Calu3 (cell line): ENCODE measurements at regions not wholly inside any gene's neighbourhood (a gene's known extent, or its start where the extent isn't known, plus 50 kb on each side); places are given as distances from the start of the nearest gene placed in this dataset.

ENCODE experiments used
- BruUV-seq: library from RNA; stranded (reverse); fragments of 400-500 nt; replicated peaks from 2 replicates; lab custom pipeline; 2021; lab: Mats Ljungman, UMichigan
- CTCF ChIA-PET: fragments of 300-600 bp; sonication (Branson Sonifier 250); formaldehyde crosslinking; loops from one replicate; lab custom pipeline; 2022; ENCODE audit warnings: antibody characterized with exemption; lab: Charles Lee
- DNase-seq: peaks from one replicate; pipeline ENCODE4 v3.0.0; 2022
- H3K27ac Mint-ChIP-seq: one replicate; pipeline ENCODE4 v1.8.0; 2022; ENCODE audit warnings: mixed read lengths; ENCODE audit not compliant: unreplicated experiment
- H3K27me3 Mint-ChIP-seq: one replicate; pipeline ENCODE4 v1.8.0; 2022; ENCODE audit warnings: mixed read lengths; ENCODE audit not compliant: unreplicated experiment
- H3K36me3 Mint-ChIP-seq: one replicate; pipeline ENCODE4 v1.8.0; 2022; ENCODE audit warnings: mild to moderate bottlenecking, moderate library complexity, mixed read lengths; ENCODE audit not compliant: insufficient read depth, unreplicated experiment
- H3K4me1 Mint-ChIP-seq: one replicate; pipeline ENCODE4 v1.8.0; 2022; ENCODE audit warnings: mild to moderate bottlenecking, low read depth, mixed read lengths; ENCODE audit not compliant: unreplicated experiment
- H3K4me3 Mint-ChIP-seq: one replicate; pipeline ENCODE4 v1.8.0; 2022; ENCODE audit warnings: mild to moderate bottlenecking, low read depth, moderate library complexity, mixed read lengths; ENCODE audit not compliant: unreplicated experiment
- H3K9me3 Mint-ChIP-seq: one replicate; pipeline ENCODE4 v1.8.0; 2022; ENCODE audit warnings: low read depth, mixed read lengths; ENCODE audit not compliant: unreplicated experiment
- intact Hi-C: fragments of 100-400 bp; cut with micrococcal nuclease; formaldehyde crosslinking; loops from one replicate; pipeline ENCODE4 v1.10.0; 2022; ENCODE audit not compliant: unreplicated experiment
- TF ChIP-seq, protein P1 (sequence below): fragments of 200-600 bp; IDR thresholded peaks from one replicate; pipeline ENCODE4 v1.8.0; 2022; ENCODE audit warnings: antibody characterized with exemption; ENCODE audit not compliant: unreplicated experiment

DNA sequence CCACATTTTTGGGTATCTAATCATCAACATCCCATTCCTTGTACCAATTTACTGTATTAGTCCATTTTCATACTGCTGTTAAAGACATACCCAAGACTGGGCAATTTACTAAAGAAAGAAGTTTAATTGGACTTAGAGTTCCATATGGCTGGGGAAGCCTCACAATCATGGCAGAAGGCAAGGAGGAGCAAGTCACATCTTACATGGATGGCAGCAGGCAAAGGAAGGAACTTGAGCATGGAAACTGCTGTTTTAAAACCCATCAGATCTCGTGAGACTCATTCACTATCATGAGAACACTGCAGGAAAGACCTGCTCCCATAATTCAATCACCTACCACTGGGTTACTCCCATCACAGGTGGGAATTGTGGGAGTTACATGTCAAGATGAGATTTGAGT lies 95.4 kb upstream of the SLCO6A1 start:
- no peaks in the 10 kb centered on the region for H3K27me3 Mint-ChIP-seq
- H3K27ac Mint-ChIP-seq, result no peak overlapping the region
- no TSS peak for BruUV-seq
- CTCF ChIA-PET, result no interaction called here
- intact Hi-C loops, result no loop called here
- no peak overlapping the region for H3K4me3 Mint-ChIP-seq
- DNase-seq, result no peak
- H3K4me1 Mint-ChIP-seq, result no peaks in the 10 kb centered on the region
- peaks cover 3% of the 10 kb centered on the region for H3K9me3 Mint-ChIP-seq
- no peaks in the 10 kb centered on the region for H3K36me3 Mint-ChIP-seq
- TF ChIP-seq, protein P1, sequence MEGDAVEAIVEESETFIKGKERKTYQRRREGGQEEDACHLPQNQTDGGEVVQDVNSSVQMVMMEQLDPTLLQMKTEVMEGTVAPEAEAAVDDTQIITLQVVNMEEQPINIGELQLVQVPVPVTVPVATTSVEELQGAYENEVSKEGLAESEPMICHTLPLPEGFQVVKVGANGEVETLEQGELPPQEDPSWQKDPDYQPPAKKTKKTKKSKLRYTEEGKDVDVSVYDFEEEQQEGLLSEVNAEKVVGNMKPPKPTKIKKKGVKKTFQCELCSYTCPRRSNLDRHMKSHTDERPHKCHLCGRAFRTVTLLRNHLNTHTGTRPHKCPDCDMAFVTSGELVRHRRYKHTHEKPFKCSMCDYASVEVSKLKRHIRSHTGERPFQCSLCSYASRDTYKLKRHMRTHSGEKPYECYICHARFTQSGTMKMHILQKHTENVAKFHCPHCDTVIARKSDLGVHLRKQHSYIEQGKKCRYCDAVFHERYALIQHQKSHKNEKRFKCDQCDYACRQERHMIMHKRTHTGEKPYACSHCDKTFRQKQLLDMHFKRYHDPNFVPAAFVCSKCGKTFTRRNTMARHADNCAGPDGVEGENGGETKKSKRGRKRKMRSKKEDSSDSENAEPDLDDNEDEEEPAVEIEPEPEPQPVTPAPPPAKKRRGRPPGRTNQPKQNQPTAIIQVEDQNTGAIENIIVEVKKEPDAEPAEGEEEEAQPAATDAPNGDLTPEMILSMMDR, result no peak

DNA sequence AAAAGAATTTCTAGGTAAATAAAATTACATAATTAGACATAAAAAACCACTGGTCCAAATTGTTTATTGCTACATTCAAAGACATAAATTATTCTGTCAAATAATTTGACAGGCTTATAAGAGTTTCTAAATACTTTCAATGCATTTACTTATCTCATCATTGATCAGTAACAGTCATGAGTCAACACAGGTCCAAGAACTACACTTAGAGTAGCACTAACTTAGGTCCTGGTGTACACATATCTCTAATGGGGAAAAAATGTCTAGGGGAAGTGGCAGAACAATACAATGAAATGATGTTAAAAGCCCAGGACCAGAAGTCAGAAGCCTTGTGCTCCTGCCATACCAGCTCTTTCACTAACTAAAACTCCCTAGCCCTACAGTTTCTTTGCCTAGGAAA lies 96.5 kb upstream of the SLCO6A1 start:
- no peaks in the 10 kb centered on the region for H3K36me3 Mint-ChIP-seq
- no peaks in the 10 kb centered on the region for H3K4me1 Mint-ChIP-seq
- BruUV-seq, result no TSS peak
- peaks cover 3% of the 10 kb centered on the region for H3K9me3 Mint-ChIP-seq
- DNase-seq, result no peak
- no peaks in the 10 kb centered on the region for H3K27me3 Mint-ChIP-seq
- TF ChIP-seq, protein P1, result no peak
- no peak overlapping the region for H3K27ac Mint-ChIP-seq
- no peak overlapping the region for H3K4me3 Mint-ChIP-seq
- intact Hi-C loops, result no loop called here
- CTCF ChIA-PET, result no interaction called here

DNA sequence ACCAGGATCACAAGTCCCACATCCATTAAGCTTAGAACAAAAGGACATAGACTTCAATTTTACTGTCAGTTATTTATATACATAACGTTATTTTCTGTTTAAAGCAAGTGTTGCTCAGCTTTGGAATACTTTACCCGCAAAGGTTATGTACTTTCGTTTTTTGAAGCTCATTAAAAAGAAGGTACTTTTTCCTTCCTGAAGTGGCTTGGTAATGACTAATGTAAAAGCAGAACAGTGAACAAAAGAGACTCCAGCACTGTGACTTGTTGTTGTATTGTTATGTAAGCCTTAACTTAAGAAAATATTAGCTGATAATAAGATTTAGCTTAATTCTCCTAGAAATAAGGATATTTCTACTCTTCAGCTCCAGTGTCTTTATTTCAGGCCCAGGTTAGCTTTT lies 97.3 kb upstream of the SLCO6A1 start:
- intact Hi-C loops, result no loop called here
- no peak for DNase-seq
- no peaks in the 10 kb centered on the region for H3K4me1 Mint-ChIP-seq
- no peak overlapping the region for H3K4me3 Mint-ChIP-seq
- CTCF ChIA-PET, result no interaction called here
- H3K27ac Mint-ChIP-seq, result no peak overlapping the region
- no peaks in the 10 kb centered on the region for H3K27me3 Mint-ChIP-seq
- BruUV-seq, result no TSS peak
- TF ChIP-seq, protein P1, result no peak
- H3K36me3 Mint-ChIP-seq, result no peaks in the 10 kb centered on the region
- peaks cover 3% of the 10 kb centered on the region for H3K9me3 Mint-ChIP-seq

DNA sequence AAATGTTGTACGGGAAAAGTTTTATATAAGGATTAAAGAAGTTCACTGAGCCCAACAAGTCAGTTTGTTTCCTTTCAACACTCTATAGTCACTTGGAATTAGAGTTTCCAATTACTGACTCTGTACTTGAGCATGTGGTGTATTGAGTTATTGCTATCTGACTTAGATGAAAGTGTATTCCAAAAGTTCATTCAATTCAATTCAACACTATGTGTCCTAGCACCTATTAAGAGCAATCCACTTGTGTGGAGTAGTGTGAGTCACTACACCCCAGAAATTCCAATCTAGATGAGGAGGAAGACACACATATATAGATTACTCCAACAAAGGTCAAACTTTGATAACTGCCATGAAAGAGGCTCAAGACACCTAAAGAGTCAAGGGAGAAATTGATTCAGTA lies 98.2 kb upstream of the SLCO6A1 start:
- no TSS peak for BruUV-seq
- H3K9me3 Mint-ChIP-seq, result peaks cover 3% of the 10 kb centered on the region
- H3K27me3 Mint-ChIP-seq, result no peaks in the 10 kb centered on the region
- DNase-seq, result no peak
- no peaks in the 10 kb centered on the region for H3K4me1 Mint-ChIP-seq
- CTCF ChIA-PET, result no interaction called here
- H3K4me3 Mint-ChIP-seq, result no peak overlapping the region
- H3K36me3 Mint-ChIP-seq, result no peaks in the 10 kb centered on the region
- intact Hi-C loops, result no loop called here
- TF ChIP-seq, protein P1, result no peak
- no peak overlapping the region for H3K27ac Mint-ChIP-seq
